Activated gamma-delta T cell treated with Interleukin-2 at 50 U/mL for 16 hours (primary cell): ENCODE measurements at regions not wholly inside any gene's neighbourhood (a gene's known extent, or its start where the extent isn't known, plus 50 kb on each side); places are given as distances from the start of the nearest gene placed in this dataset.

Experiments used
- DNase-seq: peaks from one replicate; pipeline ENCODE4 v3.0.0-alpha.2; 2020

GRCh38 chr15:67892559-67893377 is 52.9 kb upstream of the RNU6-1 start:
- no peak for DNase-seq

DNA sequence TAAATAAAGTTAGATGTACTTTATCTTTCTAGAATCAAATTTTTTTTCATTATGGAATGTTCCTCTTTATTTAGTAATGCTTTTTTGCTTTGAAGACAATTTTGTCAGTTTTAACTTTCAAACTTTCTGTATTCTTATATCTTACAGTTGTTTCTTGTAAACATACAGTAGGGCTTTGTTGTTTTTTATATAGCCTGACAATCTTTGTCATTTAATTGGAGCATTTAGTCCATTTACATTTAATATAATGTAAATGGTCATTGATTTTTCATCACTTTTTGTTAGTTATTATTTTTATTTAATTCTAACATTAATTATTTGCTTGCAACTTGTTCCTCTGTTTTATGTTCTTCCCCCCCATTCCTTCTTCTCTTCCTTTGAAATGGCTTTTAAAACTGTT is 55.4 kb upstream of the RNU6-1 start:
- DNase-seq, result no peak

DNA sequence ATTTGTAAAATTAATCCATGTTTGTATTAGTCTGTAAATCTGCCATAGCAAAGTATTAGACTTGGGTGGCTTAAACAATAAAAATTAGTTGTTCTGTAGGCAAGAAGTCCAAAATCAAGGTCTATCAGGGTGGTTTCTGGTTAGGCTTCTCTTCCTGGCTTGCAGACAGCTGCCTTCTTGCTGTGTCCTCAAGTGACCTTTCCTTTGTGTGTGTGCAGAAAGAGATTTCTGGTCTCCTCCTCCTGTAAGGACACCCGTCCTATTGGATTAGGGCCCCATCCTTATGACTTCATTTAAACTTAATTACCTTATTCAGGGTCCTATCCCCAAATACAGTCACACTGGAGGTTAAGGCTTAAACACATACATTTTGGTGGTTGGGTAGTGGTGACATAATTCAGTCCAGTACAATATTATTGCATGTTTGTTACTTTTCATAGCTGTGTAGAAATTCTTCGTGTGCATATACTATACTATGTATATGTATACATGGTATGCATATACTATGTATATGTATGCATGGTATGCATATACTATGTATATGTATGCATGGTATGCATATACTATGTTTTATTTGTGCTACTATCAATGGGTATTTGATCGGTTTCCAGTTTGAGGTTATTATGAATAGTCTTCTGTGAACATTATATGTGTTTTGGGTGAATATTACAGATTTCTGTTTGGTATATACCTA is 57.9 kb upstream of the RNU6-1 start:
- DNase-seq, result no peak

DNA sequence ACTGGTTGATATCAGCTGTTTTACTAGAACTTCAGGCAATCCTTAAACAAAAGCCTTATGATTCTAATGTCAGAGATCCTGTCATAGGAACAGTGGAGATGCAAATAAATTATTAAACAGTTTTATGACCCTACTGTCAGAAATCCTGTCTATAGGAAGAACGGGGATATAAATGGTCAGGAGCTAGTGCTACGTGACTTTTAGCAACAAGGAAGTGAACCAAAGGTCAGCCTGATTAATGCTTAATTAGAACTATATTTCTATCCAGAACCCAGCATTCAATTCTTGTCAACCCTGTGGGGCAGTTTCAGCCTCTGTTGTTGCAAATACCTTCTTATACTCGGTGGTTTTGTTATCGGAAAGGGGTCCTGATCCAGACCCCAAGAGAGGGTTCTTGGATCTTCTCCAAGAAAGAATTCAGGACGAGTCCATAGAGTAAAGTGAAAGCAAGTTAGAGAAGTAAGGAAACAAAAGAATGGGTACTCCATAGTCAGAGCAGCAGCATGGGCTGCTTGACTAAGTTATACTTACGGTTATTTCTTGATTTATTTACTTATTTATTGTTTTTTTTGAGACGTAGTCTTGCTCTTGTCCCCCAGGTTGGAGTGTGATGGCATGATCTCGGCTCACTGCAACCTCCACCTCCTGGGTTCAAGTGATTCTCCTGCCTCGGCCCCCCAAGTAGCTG is 59.9 kb upstream of the RNU6-1 start:
- no peak for DNase-seq

DNA sequence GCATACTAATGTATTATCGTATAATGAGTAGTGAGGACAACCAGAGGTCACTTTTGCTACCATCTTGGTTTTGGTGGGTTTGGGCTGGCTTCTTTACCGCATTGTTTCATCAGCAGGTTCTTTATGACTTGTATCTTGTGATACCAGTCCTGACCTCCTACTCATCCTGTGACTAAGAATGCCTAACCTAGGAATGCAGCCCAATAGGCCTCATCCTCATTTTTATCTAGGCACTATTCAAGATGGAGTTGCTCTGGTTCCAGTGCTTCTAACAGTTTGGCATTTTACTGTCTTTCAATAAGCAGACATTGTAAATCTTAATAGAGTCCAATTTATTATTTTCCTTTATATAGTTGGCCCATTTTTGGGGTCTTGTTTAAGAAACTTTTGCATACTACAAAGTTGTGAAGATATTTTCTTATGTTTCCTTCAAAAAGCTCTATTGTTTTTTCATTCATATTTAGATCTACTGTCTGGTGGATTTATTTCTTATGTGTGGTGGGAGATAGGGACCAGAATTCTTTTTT is 60.8 kb upstream of the RNU6-1 start:
- DNase-seq, result no peak

GRCh38 chr15:67901922-67902321 is 62.1 kb upstream of the RNU6-1 start:
- no peak for DNase-seq

- no peak for DNase-seq
These were observed 62.7 kb upstream of the RNU6-1 start for GRCh38 chr15:67902579-67903009.

DNA sequence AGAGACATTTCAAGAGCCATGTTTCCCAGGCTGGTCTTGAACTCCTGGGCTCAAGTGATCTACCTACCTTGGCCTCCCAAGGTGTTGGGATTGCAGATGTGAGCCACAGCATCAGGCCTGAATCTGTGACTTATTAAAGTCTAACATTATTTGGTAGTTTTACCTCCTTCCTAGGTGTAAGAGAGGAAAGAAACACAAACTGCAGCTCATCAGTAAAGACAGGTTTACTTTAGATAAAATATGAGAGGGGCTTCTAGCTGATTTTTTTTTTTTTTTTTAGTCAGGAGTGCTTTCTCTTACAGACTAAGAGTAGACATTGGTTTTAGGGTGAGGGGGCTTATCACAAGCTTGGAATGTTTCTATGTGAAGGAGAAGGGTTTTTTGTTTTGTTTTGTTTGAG is 63.9 kb upstream of the RNU6-1 start:
- DNase-seq, result no peak

DNA sequence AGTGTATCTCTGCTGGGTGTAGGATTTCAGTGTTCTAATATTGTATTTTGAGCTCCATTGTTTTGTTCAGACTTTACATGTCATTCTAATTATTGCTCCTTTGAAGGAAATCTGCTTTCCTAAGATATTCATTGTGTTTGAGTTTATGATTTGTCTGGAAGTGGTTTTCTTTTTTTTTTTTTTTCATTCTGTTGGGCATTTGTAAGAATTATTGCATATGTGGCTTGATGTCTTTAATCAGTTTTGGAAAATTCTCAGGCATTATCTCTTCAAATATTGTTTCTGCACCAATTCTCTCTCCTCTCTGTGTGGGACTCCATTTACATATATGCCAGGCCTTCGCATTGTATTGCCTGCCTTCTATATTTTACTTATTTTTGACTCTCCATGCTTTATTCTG is 65.8 kb upstream of the RNU6-1 start:
- DNase-seq, result no peak

DNA sequence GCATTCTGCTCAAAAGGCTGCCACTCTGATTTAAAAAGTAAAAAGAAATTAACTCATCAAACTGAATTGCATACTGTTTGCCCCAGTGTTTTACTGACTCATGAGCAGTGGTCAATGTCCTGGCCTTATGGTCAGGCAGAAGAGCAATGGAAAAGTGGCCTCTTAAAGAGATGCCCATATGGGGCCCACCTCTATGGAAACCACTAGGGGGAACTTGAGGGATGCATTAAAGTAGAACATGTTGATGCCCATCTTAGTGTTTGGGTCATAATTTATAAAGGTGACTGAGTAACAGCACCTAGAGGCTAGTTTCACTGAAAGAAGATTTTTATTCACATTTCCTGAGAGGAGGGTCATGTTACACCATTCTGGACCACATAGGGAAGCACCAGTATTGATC is 66.5 kb upstream of the RNU6-1 start:
- DNase-seq, result no peak

DNA sequence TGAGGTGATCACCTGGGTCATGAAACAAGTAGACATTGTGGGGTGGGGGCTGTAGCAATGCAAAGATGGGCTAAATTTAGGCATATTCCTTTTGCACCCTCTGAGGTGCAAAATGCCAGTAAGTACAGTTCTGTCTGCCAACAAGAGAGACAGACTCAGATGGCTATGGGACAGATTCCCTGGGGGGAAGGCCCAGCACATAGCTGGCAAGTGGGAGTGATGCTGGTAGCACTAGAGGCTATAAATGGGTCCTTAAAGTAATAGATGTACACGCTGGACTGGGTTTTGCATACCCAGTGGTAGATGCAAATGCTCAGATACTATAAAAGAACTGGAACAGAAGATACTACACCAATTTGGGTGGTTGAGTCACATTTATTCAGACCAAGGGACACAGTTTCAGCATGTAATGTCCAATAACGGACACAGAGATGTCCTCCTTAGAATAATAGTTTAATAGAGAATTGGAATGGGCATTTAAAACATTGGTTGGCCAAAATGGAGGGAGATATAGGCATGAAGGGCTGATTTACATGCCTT is 67.4 kb upstream of the RNU6-1 start:
- DNase-seq, result no peak

DNA sequence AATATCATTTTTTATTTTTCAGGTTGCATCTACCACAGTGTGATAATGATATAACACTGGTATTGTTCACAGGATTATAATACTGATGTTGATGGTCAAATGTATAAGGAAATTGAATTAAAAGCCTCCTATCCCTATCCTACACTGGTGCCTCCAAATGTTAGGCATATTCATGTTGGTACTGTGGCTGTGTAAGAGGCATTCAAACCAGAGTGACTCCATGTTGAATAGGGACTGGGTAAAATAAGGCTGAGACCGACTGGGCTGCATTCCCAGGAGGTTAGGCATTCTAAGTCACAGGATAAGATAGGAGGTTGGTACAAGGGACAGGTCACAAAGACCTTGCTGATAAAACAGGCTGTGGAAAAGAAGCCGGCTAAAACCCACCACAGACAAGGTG is 68.9 kb upstream of the RNU6-1 start:
- no peak for DNase-seq

- DNase-seq, result no peak
These were observed 71.9 kb upstream of the RNU6-1 start for GRCh38 chr15:67911727-67912126.

GRCh38 chr15:67914028-67914427 is 74.2 kb upstream of the RNU6-1 start:
- DNase-seq, result no peak

GRCh38 chr15:67914537-67915460 is 75.0 kb upstream of the RNU6-1 start:
- DNase-seq, result no peak

GRCh38 chr15:67915461-67916374 is 75.9 kb upstream of the RNU6-1 start:
- no peak for DNase-seq

DNA sequence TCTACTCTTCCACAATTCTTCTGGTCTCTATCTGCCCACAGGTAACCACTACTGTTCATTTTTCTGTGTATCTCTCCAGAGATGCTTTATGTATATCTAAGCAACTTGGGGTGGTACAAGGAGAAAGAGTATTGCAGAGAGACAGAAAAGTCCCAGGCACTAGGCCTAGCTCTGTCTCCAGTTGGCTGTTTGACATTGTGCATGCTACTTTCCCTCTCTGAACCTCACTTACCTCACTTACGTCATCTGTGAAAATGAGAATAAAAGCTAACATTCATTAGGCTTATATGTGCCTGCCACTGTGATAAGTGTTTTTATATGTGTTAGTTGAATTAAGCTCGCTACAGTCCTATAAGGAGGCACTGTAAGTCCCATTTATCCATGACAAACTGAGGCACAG is 76.7 kb upstream of the RNU6-1 start:
- DNase-seq, result no peak

DNA sequence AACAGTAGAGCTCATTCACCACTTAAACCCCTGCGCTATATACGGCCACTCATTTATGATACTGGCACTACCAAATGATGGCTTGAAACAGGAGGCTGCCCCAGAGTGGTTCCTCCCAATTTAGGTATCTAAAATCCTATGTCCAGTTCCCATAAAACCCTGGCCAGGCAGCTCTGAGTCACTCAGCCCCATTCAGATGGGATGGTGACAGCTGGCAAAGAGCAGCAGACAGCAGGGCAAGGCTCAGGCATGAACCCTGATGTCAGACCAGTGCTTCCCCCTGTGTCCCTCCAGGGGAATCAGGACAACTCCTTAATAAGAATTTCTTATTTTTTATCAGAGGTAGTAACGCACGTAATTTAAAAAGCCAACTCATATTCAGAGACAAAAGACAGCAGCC is 77.2 kb upstream of the RNU6-1 start:
- no peak for DNase-seq

DNA sequence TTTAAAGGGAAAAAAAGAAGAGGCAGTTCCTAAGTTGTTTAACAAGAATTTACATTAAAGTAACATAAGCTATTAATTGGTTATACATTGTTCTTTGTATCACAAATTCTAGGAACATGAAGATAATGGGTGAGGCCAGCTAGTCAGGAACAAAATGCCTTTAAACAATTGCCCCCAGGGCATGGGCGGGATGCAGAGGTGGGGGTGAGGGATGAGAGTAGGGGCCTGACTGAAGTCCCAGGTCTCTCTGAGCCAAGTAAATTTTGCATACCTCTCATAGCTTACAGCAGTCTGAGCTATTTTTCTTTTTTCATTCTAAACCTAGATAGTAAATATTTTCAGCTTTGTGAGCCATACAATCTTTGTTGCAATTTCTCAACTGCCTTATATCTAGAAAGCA is 77.8 kb upstream of the RNU6-1 start:
- no peak for DNase-seq

GRCh38 chr15:67918205-67918861 is 78.5 kb upstream of the RNU6-1 start:
- DNase-seq, result no peak
